ENCODE measurements at regions not wholly inside any gene's neighbourhood (a gene's known extent, or its start where the extent isn't known, plus 50 kb on each side); places are given as distances from the start of the nearest gene placed in this dataset.

DNA sequence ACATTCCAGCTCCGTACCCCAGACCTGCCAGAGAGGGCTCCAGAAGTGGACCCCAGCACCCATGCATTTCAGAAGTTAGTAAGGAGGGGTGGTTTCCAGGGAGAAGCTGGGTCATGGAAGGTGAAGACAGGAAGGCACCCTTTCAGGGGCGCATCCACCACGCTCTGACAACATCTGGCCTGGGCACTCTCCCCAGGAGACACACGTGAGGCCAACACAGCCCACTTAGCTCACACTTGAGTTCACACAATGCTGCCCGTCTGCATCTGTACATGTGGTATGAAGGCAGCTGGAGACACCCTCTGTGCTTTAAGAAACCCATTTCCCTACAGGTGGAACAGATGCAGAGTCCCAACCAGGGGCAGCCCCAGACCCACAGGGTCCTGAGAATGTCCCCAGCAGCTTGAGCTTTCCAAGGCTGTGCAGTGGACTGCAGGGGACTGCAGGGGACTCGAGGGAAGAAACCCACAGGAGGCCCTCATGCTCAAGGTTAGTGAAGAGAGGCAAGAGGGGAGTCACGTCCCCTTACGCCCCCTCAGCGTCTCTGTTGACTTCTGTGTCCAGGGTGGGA lies 326.8 kb upstream of the IRX1 start:
- no peak for DNase-seq

DNA sequence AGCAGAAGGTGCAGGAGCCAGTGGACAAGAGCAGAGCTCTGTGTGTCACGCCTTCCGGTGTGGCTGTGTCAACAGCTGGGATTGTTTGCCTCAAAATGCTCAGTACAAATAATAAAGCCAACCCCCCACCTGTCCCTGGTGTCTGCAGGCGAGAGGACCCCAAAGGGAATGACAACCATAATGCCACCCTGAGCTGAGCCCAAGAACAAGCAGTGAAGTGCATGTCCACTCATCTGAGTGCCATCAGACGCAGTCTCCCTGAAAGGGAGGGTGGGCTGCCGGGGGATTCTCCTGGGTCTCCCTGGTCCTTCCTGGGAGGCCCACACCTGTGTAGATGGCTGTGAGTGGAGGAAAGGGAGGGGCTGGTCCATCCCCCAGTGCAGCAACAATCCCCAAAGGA lies 328.8 kb upstream of the IRX1 start:
- no peak for DNase-seq

DNA sequence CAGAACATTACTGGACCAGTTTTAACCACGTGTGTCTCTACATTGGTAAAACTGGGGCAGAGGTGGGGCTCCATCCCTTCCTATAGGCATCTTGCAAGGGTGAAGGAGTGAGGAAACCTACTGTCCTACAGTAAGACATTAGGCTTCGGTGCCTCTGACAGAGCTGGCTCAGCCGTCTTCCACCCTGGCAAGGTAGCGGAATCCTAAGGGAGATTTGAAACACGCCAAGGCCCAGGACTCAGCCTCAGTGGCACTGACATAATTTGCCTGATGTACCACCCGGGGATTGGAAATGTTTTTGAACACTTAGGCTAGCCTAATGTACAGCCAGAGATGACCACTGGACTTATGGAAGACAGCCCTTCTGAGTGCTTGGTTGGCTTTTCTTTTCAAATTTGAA lies 329.7 kb upstream of the IRX1 start:
- no peak for DNase-seq

DNA sequence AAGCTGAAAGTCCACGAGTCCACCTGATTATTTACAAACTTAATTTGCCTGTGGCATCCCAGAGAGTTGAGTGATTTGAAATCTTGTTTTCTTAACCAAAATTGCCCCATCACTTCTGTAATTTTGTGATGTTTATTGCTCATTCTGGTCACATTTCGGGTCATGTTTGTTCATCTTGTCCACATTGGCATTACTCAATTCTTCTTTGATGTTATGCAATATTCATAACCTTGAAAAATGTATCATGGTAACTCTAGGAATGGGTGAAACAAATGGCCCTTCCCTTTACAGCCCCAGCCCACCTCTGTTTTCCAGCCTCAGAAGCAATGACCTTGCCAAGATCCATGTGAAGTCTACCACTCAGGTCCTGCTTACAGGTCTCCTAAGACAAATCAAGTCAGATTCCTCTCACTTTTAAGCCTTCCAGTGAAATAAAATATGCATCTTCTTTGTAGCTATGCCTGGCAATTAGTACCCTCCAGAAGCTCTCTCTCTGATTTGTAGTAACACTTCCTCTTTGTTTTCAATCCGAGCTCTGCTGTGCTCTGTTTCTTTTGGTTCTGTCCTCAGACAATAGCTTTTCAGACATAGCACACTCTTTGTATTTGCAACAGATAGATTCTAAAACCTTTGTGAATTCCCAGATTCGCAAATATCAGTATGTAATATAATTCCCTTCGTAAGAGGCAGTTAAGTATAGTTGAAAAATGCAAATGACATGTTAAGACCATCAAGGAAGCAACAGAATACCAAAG lies 330.3 kb upstream of the IRX1 start:
- DNase-seq, result no peak

DNA sequence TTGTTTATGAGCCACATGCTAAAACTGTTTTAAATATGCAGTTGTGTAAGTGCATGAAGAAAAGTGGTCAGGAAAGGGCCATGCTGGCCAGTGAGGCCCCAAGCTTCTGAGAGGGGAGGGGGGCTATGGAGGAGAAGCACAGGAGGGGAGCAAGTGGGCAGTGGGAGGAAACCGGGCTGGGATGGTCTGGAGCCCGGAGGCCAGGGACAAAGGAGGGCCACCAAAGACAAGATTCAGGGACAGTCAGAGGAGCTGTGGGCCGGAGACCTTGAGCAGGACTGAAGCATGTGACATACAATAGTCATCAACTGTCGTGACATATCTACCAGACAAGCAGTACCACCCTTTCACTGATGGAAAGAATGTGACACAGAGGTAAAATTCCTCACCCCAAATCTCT lies 333.2 kb upstream of the IRX1 start:
- no peak for DNase-seq

DNA sequence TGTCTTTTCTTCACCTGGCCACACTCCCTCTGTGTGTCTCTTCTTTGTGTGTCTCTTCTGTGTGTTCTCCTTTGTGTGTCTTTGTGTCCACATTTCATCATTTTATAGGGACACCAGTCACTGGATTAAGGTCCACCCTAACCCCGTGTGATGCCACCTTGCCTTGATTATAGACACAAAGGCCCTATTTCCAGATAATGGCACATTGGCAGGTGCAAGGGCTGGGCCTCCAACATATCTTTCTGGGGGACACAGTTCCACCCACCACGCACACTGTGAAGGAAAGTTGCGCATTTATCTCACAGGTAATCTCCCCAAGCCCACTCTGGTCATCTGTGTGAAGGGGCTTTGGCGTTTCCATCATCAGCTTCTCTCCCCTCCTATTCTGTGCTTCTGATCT lies 334.6 kb upstream of the IRX1 start:
- DNase-seq, result no peak

DNA sequence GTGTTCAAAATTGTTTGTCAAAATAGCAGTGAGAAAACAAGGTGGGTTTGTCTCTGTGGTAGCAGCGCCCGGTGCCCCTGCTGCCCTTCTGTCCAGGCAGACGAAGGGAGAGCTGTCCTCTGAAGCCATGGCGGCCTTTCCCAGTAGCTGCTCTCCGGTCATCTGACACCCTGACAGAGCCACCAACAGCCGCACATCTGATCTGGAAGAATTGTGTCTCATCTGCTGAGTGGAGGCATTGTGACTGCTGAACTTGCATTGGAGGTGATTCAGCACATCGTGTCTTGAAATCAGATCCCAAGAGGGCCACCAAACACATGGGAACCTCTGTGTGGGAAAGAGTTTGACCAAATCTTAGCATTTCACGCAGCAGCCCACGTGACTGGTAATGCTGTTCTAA lies 337.6 kb upstream of the IRX1 start:
- DNase-seq, result no peak

DNA sequence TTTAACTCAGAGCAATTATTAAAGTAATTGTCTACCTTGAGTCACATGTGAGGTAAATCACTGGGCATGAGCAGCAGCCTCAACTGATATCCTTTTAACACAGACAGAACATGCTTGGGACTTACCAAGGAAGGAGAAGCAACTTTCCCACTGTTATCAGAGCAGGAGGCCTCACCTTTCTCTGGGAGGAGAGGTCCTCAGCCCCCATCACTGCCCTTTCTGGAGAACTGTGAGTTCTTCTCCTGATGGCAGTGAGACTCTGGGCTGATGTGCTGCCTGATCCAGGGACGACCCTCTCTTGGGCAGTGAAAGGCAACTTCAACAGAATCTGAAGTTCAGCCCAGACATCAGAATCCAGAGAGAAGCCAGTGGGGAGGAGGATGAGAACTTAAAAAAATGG lies 343.4 kb upstream of the IRX1 start:
- DNase-seq, result no peak

DNA sequence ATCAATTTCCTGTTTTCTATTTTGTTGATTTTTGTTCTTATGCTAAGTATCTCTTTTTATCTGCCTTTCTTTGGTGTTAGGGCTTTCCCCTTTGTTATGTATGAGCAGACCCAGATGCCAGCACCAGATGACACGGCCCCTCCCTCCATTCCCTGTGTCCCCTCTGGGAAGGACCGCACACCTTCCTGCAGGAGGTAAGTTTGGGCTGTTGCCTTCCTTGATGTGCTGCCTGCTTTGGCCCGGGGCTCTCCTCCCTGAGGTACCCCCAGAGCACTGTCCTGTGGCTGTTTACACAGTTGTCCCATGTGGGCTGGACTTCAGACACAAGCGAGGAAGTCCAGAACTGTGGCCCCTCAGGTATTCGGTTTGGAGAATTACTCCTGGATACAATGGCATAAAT lies 343.8 kb upstream of the IRX1 start:
- DNase-seq, result no peak

DNA sequence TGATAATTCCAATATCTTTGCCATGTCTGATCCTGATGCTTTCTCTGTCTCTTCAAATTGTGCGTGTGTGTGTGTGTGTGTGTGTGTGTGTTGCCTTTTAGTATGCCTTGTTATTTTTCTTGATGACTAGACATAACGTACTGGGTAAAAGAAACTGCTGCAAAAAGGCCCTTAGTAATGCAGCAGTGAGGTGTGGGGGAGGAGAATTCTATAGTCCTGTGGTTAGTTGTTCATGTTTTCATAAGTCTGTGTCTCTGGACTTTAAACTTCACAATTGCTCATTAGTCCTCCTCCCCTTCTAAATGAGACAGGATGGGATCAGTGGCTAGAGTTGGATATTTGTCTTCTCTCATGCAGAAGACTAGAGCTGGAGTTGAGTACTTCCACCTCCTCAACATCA lies 346.2 kb upstream of the IRX1 start:
- no peak for DNase-seq

DNA sequence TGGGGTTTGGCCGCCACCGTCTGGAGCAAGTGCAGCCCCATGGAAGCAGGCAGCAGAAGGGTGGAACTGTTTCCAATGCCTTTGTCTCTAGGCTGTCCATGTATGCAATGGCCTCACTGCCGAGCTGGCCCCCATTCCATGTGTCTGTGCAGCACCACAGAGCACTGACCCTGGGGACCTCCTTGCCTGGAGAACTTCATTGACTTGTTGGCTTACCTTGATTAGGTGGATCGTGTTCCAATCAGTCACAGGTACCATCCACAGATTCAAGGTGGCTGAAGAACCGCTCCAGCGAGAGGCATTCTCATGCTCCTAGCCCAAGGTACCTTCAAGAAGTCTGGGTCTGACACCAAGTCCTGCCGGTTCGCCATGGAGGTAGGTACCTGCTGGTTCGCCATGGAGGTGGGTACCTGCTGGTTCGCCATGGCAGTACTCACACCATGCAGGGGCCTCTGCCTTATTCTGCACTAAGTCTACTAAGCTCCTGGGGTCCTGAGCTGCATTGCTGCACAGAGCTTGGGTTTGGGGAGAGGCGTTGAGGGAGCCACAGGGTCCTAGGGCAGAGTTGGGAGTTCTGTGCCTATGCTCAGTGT lies 358.3 kb upstream of the IRX1 start:
- DNase-seq, result no peak

DNA sequence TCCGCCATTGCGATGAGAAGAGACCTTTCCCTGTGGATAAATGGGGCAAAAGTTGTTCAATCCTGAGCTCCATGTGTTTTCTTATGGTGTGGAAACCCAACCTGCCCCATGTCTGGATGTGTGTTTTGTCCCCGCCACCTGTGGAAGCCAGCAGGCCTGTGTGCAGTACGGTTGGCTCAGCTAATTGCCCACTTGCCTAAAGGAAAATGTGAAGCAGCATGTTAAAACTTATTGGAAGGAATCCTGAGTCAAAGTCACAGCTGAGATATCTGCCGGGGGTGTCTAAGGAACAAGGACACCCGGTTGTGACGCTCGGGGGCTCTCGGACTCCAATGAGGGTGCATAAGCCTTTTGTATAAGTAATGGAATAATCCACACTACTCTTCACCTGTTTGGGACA lies 361.1 kb upstream of the IRX1 start:
- DNase-seq, result no peak

DNA sequence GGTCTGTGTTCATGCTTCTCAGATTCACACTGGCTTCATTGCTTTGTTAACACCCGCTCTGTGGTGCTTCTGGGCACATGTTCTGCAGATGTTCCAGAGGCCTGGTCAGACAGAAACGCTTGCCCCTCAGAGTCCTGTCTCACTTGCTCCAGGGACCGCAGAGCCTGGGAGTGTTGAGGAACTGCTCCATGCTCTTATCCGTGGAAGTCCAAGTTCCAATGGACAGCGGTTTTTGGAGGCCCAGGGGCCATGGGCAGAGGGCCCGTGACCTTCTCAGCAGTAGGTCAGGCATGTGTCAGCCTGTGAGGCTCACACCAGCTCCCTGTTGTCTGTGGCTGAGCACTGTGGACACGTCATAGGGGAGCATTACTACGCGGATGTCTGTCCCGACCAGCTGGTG lies 364.7 kb upstream of the IRX1 start:
- no peak for DNase-seq

DNA sequence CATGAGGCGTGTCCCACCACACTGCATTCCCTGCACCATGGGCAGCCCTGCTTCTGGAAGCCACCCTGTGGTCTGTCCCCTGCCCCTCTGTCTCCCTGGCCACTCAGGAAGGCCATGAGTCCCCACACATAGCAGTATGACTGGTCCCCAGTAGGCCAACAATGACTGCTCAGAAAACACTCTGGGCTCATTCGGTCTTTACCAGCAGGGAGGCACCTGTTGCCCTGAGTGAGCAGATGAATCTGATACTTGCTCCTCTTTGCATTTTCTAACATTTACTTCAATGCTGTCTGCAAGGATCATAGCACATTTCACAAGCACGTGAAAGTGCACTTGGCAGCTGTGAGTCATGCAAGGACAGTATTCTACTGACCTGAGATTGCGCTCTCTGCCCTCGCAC lies 365.4 kb upstream of the IRX1 start:
- no peak for DNase-seq

DNA sequence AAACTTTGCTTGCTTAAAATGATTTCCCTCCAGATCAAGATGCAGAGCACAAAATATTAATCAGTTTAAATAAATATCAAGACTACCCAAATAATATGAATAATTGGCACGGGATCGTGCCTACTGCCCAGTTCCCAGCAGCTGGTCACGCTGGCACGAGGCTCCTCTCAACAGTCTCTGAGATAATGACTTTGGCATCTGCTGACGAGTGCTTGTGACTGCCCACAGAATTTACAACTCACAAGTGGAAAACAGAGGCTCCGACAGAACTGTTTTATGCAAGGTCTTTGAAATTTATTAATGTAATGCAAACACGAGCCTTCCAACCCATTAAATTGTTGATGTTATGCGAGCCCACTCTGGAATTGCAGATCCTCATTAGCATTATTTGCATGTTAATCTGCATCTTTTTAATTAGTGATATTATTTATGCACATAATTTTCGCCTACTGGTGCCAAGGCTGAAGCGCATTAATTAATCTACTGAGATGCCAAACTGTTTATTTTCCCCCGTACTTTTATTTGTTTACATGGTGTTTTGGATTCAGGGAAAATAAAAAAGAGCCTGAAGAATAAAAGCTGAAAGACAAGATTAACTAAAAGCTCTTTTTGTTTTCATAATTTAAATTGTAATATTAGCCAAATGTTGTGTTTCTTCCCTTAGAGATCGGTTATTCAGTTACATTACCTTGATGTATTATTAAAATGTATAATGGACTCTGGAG lies 369.3 kb upstream of the IRX1 start:
- DNase-seq, result peak; percentile 66

DNA sequence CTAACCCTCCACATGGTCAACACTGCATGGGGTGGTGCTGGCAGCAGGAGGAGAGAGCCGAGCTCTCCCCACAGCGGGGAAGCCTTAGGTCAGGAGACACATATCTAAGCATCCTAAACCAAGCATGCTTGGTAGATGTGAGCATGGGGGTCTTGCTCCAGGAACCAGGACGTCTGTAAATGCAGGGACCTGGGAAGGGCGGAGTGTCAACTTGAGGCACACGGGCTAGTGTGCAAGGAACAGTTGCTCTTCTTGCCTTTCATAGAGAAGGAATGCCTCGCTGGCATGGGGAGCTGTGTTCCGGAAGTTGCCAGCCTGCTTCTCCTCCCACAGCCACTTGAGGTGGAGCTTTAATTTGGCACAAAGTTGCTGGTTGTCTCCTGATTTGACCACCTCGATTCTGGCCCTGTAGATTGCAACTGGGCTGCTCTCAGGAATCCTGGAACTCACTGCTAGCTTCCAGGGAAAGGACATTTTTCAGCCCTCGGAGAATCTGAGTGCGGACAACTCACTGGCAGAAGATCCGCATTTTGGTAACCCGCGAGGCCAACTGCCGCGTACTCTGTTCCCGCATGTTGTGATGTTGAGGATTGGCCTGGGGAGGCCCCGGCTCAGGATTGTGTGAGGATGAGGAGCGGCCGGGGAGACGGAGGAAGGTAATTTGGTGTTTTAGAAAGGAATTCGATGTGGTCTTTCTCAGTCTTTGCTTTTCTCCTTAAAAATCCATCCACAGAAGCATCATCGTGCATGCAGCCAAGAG lies 370.3 kb upstream of the IRX1 start:
- no peak for DNase-seq

DNA sequence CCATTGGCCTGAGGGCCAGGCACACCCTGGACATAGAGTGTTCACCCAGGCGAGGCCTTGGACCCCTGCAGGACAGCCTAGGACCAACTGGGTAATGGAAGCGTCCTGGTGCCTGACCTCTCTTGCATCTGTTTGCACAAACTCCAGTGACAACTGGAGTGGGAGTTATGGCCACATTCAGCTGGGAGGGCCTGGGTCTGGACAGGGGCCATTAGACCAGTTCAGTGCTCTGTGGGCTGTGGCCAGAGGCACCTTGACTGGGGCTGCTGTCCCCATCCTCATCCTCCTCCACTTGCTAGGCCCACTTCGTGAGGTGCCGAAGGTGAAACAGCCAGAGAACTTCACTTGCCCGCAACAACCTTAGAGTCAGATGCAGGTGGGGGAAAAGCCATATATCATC lies 372.7 kb upstream of the IRX1 start:
- DNase-seq, result no peak

DNA sequence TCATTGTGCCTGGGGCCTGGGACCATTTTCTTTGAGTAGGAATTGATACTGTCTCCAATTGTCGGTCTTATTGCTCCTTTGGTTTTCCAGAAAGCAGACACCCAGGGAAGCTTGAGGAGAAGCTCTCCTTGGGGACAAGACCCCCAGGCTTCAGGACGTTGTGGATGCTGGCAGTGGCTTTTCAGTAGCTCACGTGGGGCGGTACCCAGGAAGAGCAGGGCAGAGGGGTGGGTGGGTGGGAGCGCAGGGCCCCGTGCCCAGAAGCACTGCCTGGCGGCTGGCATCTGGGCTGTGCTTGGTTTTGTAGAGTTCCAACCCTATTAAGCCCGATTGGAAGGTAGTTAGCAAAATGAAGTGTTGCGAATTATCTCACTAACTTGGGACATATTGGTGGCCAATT lies 374.2 kb upstream of the IRX1 start:
- no peak for DNase-seq

DNA sequence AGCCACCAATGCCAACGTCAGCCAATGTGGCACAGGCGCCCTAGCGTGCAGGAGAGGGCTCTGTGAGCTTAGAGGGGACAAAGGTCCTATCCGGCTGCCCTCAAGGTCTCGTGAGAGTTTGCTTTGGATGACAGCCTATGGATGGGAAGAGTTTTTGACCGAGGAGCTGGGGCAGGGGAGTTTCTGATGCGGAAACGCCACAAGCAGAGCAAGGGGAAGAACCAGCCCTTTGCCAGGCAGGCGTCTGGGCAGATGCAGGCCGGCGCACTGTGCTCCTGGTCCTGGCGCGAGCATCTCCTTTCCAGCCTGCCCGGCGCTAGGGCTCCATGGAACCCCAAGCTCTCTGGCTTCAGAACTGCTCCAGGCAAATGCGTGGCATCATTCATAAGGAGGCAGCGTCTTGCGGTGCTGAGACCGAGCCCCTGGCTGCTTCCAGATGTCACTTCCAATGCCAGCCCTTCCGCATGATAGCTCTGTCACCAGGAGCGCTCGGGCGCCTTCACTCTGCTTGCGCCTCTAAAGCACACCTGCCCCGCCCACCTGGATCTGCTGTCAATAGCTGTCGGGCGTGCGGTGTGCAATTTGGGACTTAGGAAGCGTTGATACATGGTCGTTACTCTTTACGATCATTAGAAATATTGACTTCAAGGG lies 374.9 kb upstream of the IRX1 start:
- no peak for DNase-seq

DNA sequence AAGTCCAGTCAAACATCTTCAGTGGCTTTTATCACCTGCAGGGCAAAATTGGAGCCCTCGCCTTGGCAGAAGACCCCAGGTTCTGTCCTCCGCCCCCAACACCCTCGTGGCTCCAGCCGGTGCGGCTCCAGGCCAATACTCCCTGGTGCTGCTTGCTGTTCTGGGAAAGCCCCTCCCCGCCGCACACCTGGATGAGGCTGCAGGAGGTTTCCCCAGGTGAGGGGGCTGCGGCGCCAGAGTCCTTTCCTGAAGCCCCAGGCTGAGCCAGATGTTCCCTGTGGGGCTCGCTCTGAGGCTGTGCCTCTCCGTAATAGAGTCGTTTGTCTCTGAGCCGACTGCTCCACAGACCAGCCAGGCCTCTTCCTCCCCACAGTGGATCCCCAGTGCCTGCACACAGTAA lies 375.4 kb upstream of the IRX1 start:
- DNase-seq, result no peak

DNA sequence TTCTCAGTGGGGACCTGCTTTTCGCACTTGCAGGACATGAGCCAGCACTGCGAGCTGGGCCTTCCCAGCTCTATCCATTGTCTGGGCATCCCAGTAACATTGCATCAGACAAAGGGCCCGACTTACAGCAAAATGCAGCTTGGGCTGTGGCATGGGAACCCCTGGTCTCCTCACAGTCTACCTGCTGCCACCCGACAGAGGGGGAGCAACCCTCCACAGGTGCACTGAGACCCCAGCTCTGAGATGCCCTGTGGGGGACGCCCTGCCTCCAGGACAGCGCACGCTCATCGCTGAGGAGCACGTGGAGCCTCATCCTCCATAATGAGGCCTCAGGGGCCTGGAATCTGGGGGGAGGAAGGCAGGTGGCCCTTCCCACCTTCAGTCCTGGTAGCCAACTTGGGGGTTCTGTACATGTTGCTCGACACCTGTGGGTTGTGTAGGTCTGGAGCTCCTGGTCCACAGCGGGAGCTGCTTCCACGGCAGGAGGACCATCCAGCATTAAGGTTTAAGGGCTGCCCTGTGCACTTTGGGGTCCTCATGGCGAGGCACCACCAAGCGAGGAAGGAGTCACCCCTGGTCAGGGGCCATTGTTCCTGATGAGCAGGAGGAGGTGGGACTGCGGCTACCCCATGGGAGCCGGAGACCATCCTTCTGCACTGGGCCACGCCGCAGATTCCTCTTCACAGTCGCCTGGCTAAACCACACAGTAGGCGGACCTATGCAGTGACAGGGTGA lies 376.5 kb upstream of the IRX1 start:
- no peak for DNase-seq
